DND-41 (cell line): ENCODE measurements at regions not wholly inside any gene's neighbourhood (a gene's known extent, or its start where the extent isn't known, plus 50 kb on each side); places are given as distances from the start of the nearest gene placed in this dataset.
A peak's percentile ranks its signal among the peaks of the same experiment; 100 is the strongest.

Experiments
- ATAC-seq: fragments of 200-7000 bp; cut with Tn5 transposase; 3 replicates; pipeline ENCODE4 v1.9.1; 2021; ENCODE audit warnings: low read depth; ENCODE audit not compliant: insufficient read depth
- DNase-seq: peaks from one replicate; pipeline ENCODE4 v3.0.0-alpha.2; 2020
- H2AFZ ChIP-seq: 2 replicates; pipeline ENCODE4 v1.6.0; 2012; ENCODE audit warnings: low read depth, low read length
- H3K27ac ChIP-seq: 2 replicates; pipeline ENCODE4 v1.5.1; 2012; ENCODE audit warnings: low read length, inconsistent platforms
- H3K27me3 ChIP-seq: fragments of 200-600 bp; sonication (generic); 2 replicates; pipeline ENCODE4 v1.6.0; 2012; ENCODE audit warnings: low read length, mild to moderate bottlenecking, inconsistent platforms; ENCODE audit not compliant: insufficient read depth, poor library complexity
- H3K36me3 ChIP-seq: 2 replicates; pipeline ENCODE4 v1.5.1; 2012; ENCODE audit warnings: low read length, inconsistent platforms; ENCODE audit not compliant: insufficient read depth
- H3K4me1 ChIP-seq: 2 replicates; pipeline ENCODE4 v1.5.1; 2012; ENCODE audit warnings: mild to moderate bottlenecking, low read length; ENCODE audit not compliant: insufficient read depth
- H3K4me2 ChIP-seq: 2 replicates; pipeline ENCODE4 v1.6.0; 2012; ENCODE audit warnings: mild to moderate bottlenecking, moderate library complexity, low read length, inconsistent platforms; ENCODE audit not compliant: insufficient read depth
- H3K4me3 ChIP-seq, 2 experiments: fragments of 200-600 bp in 1 of 2; shearing (Covaris generic) in 1 of 2; 2 replicates each; pipeline ENCODE4 v1.5.1; 2012 to 2016; ENCODE audit warnings: inconsistent platforms in 2 of 2, low read length in 2 of 2, mild to moderate bottlenecking in 2 of 2, low read depth in 1 of 2, moderate library complexity in 1 of 2
- H3K79me2 ChIP-seq: 2 replicates; pipeline ENCODE4 v1.6.0; 2012; ENCODE audit warnings: low read length, inconsistent platforms; ENCODE audit not compliant: insufficient read depth
- H3K9ac ChIP-seq: 2 replicates; pipeline ENCODE4 v1.6.0; 2012; ENCODE audit warnings: low read depth, mild to moderate bottlenecking, inconsistent platforms, low read length, moderate library complexity
- H3K9me3 ChIP-seq: 2 replicates; pipeline ENCODE4 v1.5.1; 2012; ENCODE audit warnings: low read length, moderate library complexity, mild to moderate bottlenecking, inconsistent platforms; ENCODE audit not compliant: insufficient read depth, severe bottlenecking
- H4K20me1 ChIP-seq: 2 replicates; pipeline ENCODE4 v1.6.0; 2012; ENCODE audit warnings: low read length; ENCODE audit not compliant: insufficient read depth
- CTCF ChIP-seq: IDR thresholded peaks from 2 replicates; pipeline ENCODE4 v1.5.1; 2012; ENCODE audit warnings: borderline replicate concordance, low read length, moderate library complexity, mild to moderate bottlenecking; ENCODE audit not compliant: poor library complexity, severe bottlenecking; ENCODE audit errors: extremely low read depth
- EZH2 ChIP-seq: IDR thresholded peaks from 3 replicates; pipeline ENCODE4 v1.6.1; 2012; ENCODE audit warnings: borderline replicate concordance, low read depth, mild to moderate bottlenecking, moderate library complexity, low read length, inconsistent platforms; ENCODE audit not compliant: severe bottlenecking

GRCh38 chr2:88245109-88245508, 75.0 kb downstream of the THNSL2 start:
- DNase-seq: no peak
- H3K4me1 ChIP-seq: no peaks in the 10 kb centered on the region
- no peak overlapping the region for H3K4me3 ChIP-seq
- no peaks in the 10 kb centered on the region for H3K27me3 ChIP-seq
- TF ChIP-seq CTCF: no peak
- TF ChIP-seq EZH2: no peak
- H3K79me2 ChIP-seq: no peaks in the 10 kb centered on the region
- peaks cover 5% of the 10 kb centered on the region for H3K9me3 ChIP-seq
- no peak for ATAC-seq
- no peak overlapping the region for H3K27ac ChIP-seq
- H3K9ac ChIP-seq: no peak overlapping the region
- no peaks in the 10 kb centered on the region for H3K36me3 ChIP-seq
- H4K20me1 ChIP-seq: no peaks in the 10 kb centered on the region
- no peak overlapping the region for H2AFZ ChIP-seq
- no peak overlapping the region for H3K4me2 ChIP-seq

GRCh38 chr2:88239781-88240180, 69.6 kb downstream of the THNSL2 start:
- ATAC-seq: peak; percentile 67

GRCh38 chr2:88236666-88237065, 66.5 kb downstream of the THNSL2 start:
- Histone ChIP-seq H4K20me1 (no peaks in the 10 kb centered on the region), H3K4me3 (no peak overlapping the region), H3K4me1 (no peaks in the 10 kb centered on the region), H3K36me3 (no peaks in the 10 kb centered on the region), H3K4me2 (no peak overlapping the region), H2AFZ (no peak overlapping the region), H3K27ac (no peak overlapping the region), H3K79me2 (no peaks in the 10 kb centered on the region), H3K9me3 (no peaks in the 10 kb centered on the region), H3K9ac (no peak overlapping the region), H3K27me3 (no peaks in the 10 kb centered on the region)
- no peak for TF ChIP-seq EZH2
- no peak for TF ChIP-seq CTCF
- ATAC-seq: no peak
- no peak for DNase-seq

More at GRCh38 chr2:88239781-88240180, 69.6 kb downstream of the THNSL2 start:
- Histone ChIP-seq H3K9me3 (peaks cover 3% of the 10 kb centered on the region), H3K27ac (no peak overlapping the region), H3K9ac (no peak overlapping the region), H3K27me3 (no peaks in the 10 kb centered on the region), H3K4me2 (no peak overlapping the region), H2AFZ (no peak overlapping the region), H3K36me3 (no peaks in the 10 kb centered on the region), H3K4me3 (no peak overlapping the region), H3K79me2 (no peaks in the 10 kb centered on the region), H3K4me1 (no peaks in the 10 kb centered on the region), H4K20me1 (no peaks in the 10 kb centered on the region)
- TF ChIP-seq CTCF: no peak
- TF ChIP-seq EZH2: no peak
- DNase-seq: peak; percentile 24
